Panc1 (cell line): ENCODE measurements at regions not wholly inside any gene's neighbourhood (a gene's known extent, or its start where the extent isn't known, plus 50 kb on each side); places are given as distances from the start of the nearest gene placed in this dataset.

Experiments
- ATAC-seq: fragments of 200-7000 bp; cut with Tn5 transposase; 2 replicates; pipeline ENCODE4 v1.9.1; 2020; ENCODE audit warnings: mild to moderate bottlenecking, moderate library complexity
- BruUV-seq: library from RNA; stranded (reverse); fragments of 400-500 nt; replicated peaks from 2 replicates; lab custom pipeline; 2021; lab: Mats Ljungman, UMichigan
- CTCF ChIA-PET: fragments of 300-600 bp; sonication (Branson Sonifier 250); formaldehyde crosslinking; loops from one replicate; lab custom pipeline; 2022; ENCODE audit warnings: antibody characterized with exemption; lab: Charles Lee
- POLR2A ChIA-PET: fragments of 300-600 bp; sonication (Branson Sonifier 250); formaldehyde crosslinking; loops from one replicate; lab custom pipeline; 2022; ENCODE audit warnings: antibody characterized with exemption; lab: Charles Lee
- DNase-seq: peaks from one replicate; pipeline ENCODE4 v3.0.0-alpha.2; 2010; ENCODE audit warnings: low read depth, low spot score
- H3K27ac ChIP-seq: 2 replicates; pipeline ENCODE4 v1.5.1; 2011; ENCODE audit warnings: mild to moderate bottlenecking, low read length, inconsistent platforms
- H3K27me3 ChIP-seq: fragments of 200-500 bp; sonication (Bioruptor generic); 2 replicates; pipeline ENCODE4 v1.6.0; 2014; ENCODE audit warnings: low read length, inconsistent platforms; ENCODE audit not compliant: control insufficient read depth, insufficient read depth
- H3K36me3 ChIP-seq: fragments of 200-500 bp; sonication (Bioruptor generic); 2 replicates; pipeline ENCODE4 v1.5.1; 2014; ENCODE audit warnings: inconsistent platforms, mild to moderate bottlenecking, low read length, moderate library complexity; ENCODE audit not compliant: control insufficient read depth, insufficient read depth
- H3K4me1 ChIP-seq: 2 replicates; pipeline ENCODE4 v1.5.1; 2011; ENCODE audit warnings: inconsistent platforms, mild to moderate bottlenecking, low read length, moderate library complexity; ENCODE audit not compliant: control insufficient read depth, insufficient read depth
- H3K4me3 ChIP-seq, 2 experiments: 2 replicates each; pipeline ENCODE4 v1.5.1; 2011 to 2012; ENCODE audit warnings: low read depth in 2 of 2, low read length in 2 of 2, mild to moderate bottlenecking in 2 of 2, inconsistent platforms in 1 of 2, moderate library complexity in 1 of 2
- H3K9me3 ChIP-seq: fragments of 200-500 bp; sonication (Bioruptor generic); 2 replicates; pipeline ENCODE4 v1.5.1; 2014; ENCODE audit warnings: low read depth, mild to moderate bottlenecking, inconsistent platforms, low read length, moderate library complexity; ENCODE audit not compliant: control insufficient read depth, insufficient read depth
- POLR2AphosphoS5 ChIP-seq: IDR thresholded peaks from 2 replicates; pipeline ENCODE4 v1.6.1; 2012; ENCODE audit warnings: mild to moderate bottlenecking, low read depth, low read length, moderate library complexity
- SIN3A ChIP-seq: IDR thresholded peaks from 2 replicates; pipeline ENCODE4 v1.6.1; 2012; ENCODE audit warnings: low read depth, mild to moderate bottlenecking, low read length, moderate library complexity, borderline replicate concordance; ENCODE audit not compliant: insufficient read depth
- TCF7L2 ChIP-seq: IDR thresholded peaks from 2 replicates; pipeline ENCODE4 v1.6.1; 2011; ENCODE audit warnings: mild to moderate bottlenecking, low read depth, low read length, inconsistent platforms
- in situ Hi-C: cut with HindIII; loops from 2 replicates; pipeline ENCODE4 v1.10.0; 2016; ENCODE audit warnings: low sequenced_read_pairs, low pct_unique_long_range_greater_than_20kb
- intact Hi-C: fragments of 100-400 bp; cut with micrococcal nuclease; formaldehyde crosslinking; loops from one replicate; pipeline ENCODE4 v1.10.0; 2022; ENCODE audit not compliant: unreplicated experiment
- TF ChIP-seq, protein P1 (sequence below): fragments of 450-650 bp; IDR thresholded peaks from 2 replicates; pipeline ENCODE4 v1.5.1; 2017; ENCODE audit warnings: mild to moderate bottlenecking
- TF ChIP-seq, protein P2 (sequence below), 2 experiments: IDR thresholded peaks; 2 replicates each; pipeline ENCODE4 v1.6.1; 2011 to 2012; ENCODE audit warnings: low read depth in 2 of 2, control low read depth in 1 of 2, low read length in 1 of 2, mild to moderate bottlenecking in 1 of 2, moderate library complexity in 1 of 2; ENCODE audit not compliant: insufficient read depth in 1 of 2

DNA sequence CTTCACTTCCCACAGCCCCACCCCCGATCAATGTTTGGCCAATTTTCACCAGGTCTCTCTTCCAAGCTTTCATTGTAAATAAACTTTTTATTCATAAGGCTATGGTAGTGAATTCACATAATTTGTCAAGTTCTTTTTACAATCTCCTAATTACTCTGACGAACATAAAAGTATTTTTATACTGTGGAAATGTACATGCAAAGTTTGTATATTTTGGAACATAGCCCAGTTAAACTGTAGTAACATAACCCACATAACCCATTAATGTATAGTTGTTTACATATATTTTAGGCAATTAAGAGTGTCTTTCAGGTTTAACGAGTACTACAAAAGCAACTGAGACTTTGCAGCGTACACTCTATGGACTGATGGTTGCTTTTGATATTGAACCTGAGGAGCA is 228.3 kb upstream of the ERBB4 start:
- no peak for DNase-seq
- H3K36me3 ChIP-seq: no peaks in the 10 kb centered on the region
- no peaks in the 10 kb centered on the region for H3K9me3 ChIP-seq
- ChIA-PET CTCF (no interaction called here), POLR2A (no interaction called here)
- H3K4me3 ChIP-seq: no peak overlapping the region
- no peaks in the 10 kb centered on the region for H3K27me3 ChIP-seq
- BruUV-seq: no TSS peak
- TF ChIP-seq SIN3A (no peak), POLR2AphosphoS5 (no peak), TCF7L2 (no peak)
- TF ChIP-seq, protein P1, sequence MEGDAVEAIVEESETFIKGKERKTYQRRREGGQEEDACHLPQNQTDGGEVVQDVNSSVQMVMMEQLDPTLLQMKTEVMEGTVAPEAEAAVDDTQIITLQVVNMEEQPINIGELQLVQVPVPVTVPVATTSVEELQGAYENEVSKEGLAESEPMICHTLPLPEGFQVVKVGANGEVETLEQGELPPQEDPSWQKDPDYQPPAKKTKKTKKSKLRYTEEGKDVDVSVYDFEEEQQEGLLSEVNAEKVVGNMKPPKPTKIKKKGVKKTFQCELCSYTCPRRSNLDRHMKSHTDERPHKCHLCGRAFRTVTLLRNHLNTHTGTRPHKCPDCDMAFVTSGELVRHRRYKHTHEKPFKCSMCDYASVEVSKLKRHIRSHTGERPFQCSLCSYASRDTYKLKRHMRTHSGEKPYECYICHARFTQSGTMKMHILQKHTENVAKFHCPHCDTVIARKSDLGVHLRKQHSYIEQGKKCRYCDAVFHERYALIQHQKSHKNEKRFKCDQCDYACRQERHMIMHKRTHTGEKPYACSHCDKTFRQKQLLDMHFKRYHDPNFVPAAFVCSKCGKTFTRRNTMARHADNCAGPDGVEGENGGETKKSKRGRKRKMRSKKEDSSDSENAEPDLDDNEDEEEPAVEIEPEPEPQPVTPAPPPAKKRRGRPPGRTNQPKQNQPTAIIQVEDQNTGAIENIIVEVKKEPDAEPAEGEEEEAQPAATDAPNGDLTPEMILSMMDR: no peak
- TF ChIP-seq, protein P2, sequence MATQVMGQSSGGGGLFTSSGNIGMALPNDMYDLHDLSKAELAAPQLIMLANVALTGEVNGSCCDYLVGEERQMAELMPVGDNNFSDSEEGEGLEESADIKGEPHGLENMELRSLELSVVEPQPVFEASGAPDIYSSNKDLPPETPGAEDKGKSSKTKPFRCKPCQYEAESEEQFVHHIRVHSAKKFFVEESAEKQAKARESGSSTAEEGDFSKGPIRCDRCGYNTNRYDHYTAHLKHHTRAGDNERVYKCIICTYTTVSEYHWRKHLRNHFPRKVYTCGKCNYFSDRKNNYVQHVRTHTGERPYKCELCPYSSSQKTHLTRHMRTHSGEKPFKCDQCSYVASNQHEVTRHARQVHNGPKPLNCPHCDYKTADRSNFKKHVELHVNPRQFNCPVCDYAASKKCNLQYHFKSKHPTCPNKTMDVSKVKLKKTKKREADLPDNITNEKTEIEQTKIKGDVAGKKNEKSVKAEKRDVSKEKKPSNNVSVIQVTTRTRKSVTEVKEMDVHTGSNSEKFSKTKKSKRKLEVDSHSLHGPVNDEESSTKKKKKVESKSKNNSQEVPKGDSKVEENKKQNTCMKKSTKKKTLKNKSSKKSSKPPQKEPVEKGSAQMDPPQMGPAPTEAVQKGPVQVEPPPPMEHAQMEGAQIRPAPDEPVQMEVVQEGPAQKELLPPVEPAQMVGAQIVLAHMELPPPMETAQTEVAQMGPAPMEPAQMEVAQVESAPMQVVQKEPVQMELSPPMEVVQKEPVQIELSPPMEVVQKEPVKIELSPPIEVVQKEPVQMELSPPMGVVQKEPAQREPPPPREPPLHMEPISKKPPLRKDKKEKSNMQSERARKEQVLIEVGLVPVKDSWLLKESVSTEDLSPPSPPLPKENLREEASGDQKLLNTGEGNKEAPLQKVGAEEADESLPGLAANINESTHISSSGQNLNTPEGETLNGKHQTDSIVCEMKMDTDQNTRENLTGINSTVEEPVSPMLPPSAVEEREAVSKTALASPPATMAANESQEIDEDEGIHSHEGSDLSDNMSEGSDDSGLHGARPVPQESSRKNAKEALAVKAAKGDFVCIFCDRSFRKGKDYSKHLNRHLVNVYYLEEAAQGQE (IDR thresholded peaks at IDR 0.05; ENCODE audit: insufficient read depth in 1 of 2, low read depth in 2 of 2, low read length in 1 of 2): no peak
- H3K4me1 ChIP-seq: no peaks in the 10 kb centered on the region
- in situ Hi-C loops: no loop called here
- ATAC-seq: no peak
- no peak overlapping the region for H3K27ac ChIP-seq
- intact Hi-C loops: no loop called here

- ATAC-seq: no peak
- ChIA-PET CTCF (no interaction called here), POLR2A (no interaction called here)
- H3K36me3 ChIP-seq: no peaks in the 10 kb centered on the region
- no peak overlapping the region for H3K4me3 ChIP-seq
- no peaks in the 10 kb centered on the region for H3K4me1 ChIP-seq
- in situ Hi-C loops (no loop called here), intact Hi-C loops (no loop called here)
- BruUV-seq: no TSS peak
- DNase-seq: no peak
- no peaks in the 10 kb centered on the region for H3K9me3 ChIP-seq
- no peak overlapping the region for H3K27ac ChIP-seq
- no peaks in the 10 kb centered on the region for H3K27me3 ChIP-seq
- TF ChIP-seq, protein P1: no peak
- TF ChIP-seq SIN3A (no peak), TCF7L2 (no peak), POLR2AphosphoS5 (no peak)
- TF ChIP-seq, protein P2 (IDR thresholded peaks at IDR 0.05; ENCODE audit: insufficient read depth in 1 of 2, low read depth in 2 of 2, low read length in 1 of 2): no peak
Observed at GRCh38 chr2:212752730-212753351, 214.2 kb upstream of the ERBB4 start.
